ENCODE measurements at regions not wholly inside any gene's neighbourhood (a gene's known extent, or its start where the extent isn't known, plus 50 kb on each side); places are given as distances from the start of the nearest gene placed in this dataset.
A peak's percentile ranks its signal among the peaks of the same experiment; 100 is the strongest.

- Mint-ChIP-seq H3K9me3 (peaks cover 4 to 16% of the 10 kb centered on the region in 2 donors), H3K4me3 (no peak overlapping the region), H3K27me3 (no peaks in the 10 kb centered on the region), H3K27ac (no peak overlapping the region), H3K4me1 (no peaks in the 10 kb centered on the region)
- ATAC-seq (no peak), DNase-seq (no peak)
Observed at GRCh38 chr7:121810831-121811672, 61.9 kb upstream of the PTPRZ1 start.

GRCh38 chr7:121807078-121807477, 65.9 kb upstream of the PTPRZ1 start:
- H3K4me3 Mint-ChIP-seq = no peak overlapping the region
- no peaks in the 10 kb centered on the region for H3K4me1 Mint-ChIP-seq
- H3K9me3 Mint-ChIP-seq = peaks cover 4 to 16% of the 10 kb centered on the region in 2 donors
- DNase-seq = no peak
- ATAC-seq = no peak
- H3K27me3 Mint-ChIP-seq = no peaks in the 10 kb centered on the region
- H3K27ac Mint-ChIP-seq = no peak overlapping the region

GRCh38 chr7:121803039-121803438, 69.9 kb upstream of the PTPRZ1 start:
- no peak overlapping the region for H3K27ac Mint-ChIP-seq
- no peak overlapping the region for H3K4me3 Mint-ChIP-seq
- no peak for DNase-seq
- ATAC-seq = no peak
- peaks cover 4 to 13% of the 10 kb centered on the region in 2 donors for H3K9me3 Mint-ChIP-seq
- no peaks in the 10 kb centered on the region for H3K27me3 Mint-ChIP-seq
- no peaks in the 10 kb centered on the region for H3K4me1 Mint-ChIP-seq

GRCh38 chr7:121800916-121801675, 71.9 kb upstream of the PTPRZ1 start:
- H3K4me3 Mint-ChIP-seq = no peak overlapping the region
- DNase-seq (no peak), ATAC-seq (no peak)
- H3K27me3 Mint-ChIP-seq = no peaks in the 10 kb centered on the region
- no peak overlapping the region for H3K27ac Mint-ChIP-seq
- no peaks in the 10 kb centered on the region for H3K4me1 Mint-ChIP-seq
- H3K9me3 Mint-ChIP-seq = peaks cover 0 to 4% of the 10 kb centered on the region in 2 donors

- ATAC-seq = no peak
- no peaks in the 10 kb centered on the region for H3K27me3 Mint-ChIP-seq
- no peaks in the 10 kb centered on the region for H3K4me1 Mint-ChIP-seq
- H3K4me3 Mint-ChIP-seq = no peak overlapping the region
- H3K27ac Mint-ChIP-seq = no peak overlapping the region
- no peak for DNase-seq
- peaks cover 0 to 4% of the 10 kb centered on the region in 2 donors for H3K9me3 Mint-ChIP-seq
Observed at GRCh38 chr7:121798896-121799295, 74.1 kb upstream of the PTPRZ1 start.

- H3K4me1 Mint-ChIP-seq = no peaks in the 10 kb centered on the region
- peaks cover 0 to 4% of the 10 kb centered on the region in 2 donors for H3K9me3 Mint-ChIP-seq
- no peak overlapping the region for H3K27ac Mint-ChIP-seq
- no peaks in the 10 kb centered on the region for H3K27me3 Mint-ChIP-seq
- DNase-seq = no peak
- H3K4me3 Mint-ChIP-seq = no peak overlapping the region
- ATAC-seq = no peak
Observed at GRCh38 chr7:121798453-121798840, 74.5 kb upstream of the PTPRZ1 start.

- DNase-seq (no peak), ATAC-seq (no peak)
- Mint-ChIP-seq H3K9me3 (peaks cover 0 to 4% of the 10 kb centered on the region in 2 donors), H3K4me1 (no peaks in the 10 kb centered on the region), H3K4me3 (no peak overlapping the region), H3K27ac (no peak overlapping the region), H3K27me3 (no peaks in the 10 kb centered on the region)
Observed at GRCh38 chr7:121797657-121798452, 75.1 kb upstream of the PTPRZ1 start.

- Mint-ChIP-seq H3K27ac (no peak overlapping the region), H3K9me3 (peaks cover 0 to 5% of the 10 kb centered on the region in 2 donors), H3K27me3 (no peaks in the 10 kb centered on the region), H3K4me1 (no peaks in the 10 kb centered on the region), H3K4me3 (no peak overlapping the region)
- ATAC-seq (no peak), DNase-seq (no peak)
Observed at GRCh38 chr7:121796936-121797656, 75.9 kb upstream of the PTPRZ1 start.

- Mint-ChIP-seq H3K9me3 (peaks cover 0 to 11% of the 10 kb centered on the region in 2 donors), H3K4me3 (no peak overlapping the region), H3K4me1 (no peaks in the 10 kb centered on the region), H3K27ac (no peak overlapping the region), H3K27me3 (no peaks in the 10 kb centered on the region)
- DNase-seq (no peak), ATAC-seq (no peak)
Observed at GRCh38 chr7:121796381-121796780, 76.6 kb upstream of the PTPRZ1 start.

GRCh38 chr7:121795736-121796135, 77.2 kb upstream of the PTPRZ1 start:
- no peaks in the 10 kb centered on the region for H3K4me1 Mint-ChIP-seq

GRCh38 chr7:121793716-121794115, 79.2 kb upstream of the PTPRZ1 start:
- DNase-seq (no peak), ATAC-seq (no peak)
- Mint-ChIP-seq H3K27me3 (no peaks in the 10 kb centered on the region), H3K9me3 (peaks cover 0 to 13% of the 10 kb centered on the region in 2 donors), H3K4me3 (no peak overlapping the region), H3K27ac (no peak overlapping the region), H3K4me1 (no peaks in the 10 kb centered on the region)

More at GRCh38 chr7:121795736-121796135, 77.2 kb upstream of the PTPRZ1 start:
- no peak for DNase-seq
- peaks cover 0 to 11% of the 10 kb centered on the region in 2 donors for H3K9me3 Mint-ChIP-seq
- H3K27ac Mint-ChIP-seq = no peak overlapping the region
- ATAC-seq = no peak
- no peaks in the 10 kb centered on the region for H3K27me3 Mint-ChIP-seq
- no peak overlapping the region for H3K4me3 Mint-ChIP-seq

- Mint-ChIP-seq H3K4me1 (no peaks in the 10 kb centered on the region), H3K4me3 (no peak overlapping the region), H3K9me3 (peaks cover 0 to 4% of the 10 kb centered on the region in 2 donors), H3K27ac (peak overlapping the region in 1 of 2 donors; percentile 20), H3K27me3 (no peaks in the 10 kb centered on the region)
- ATAC-seq (no peak), DNase-seq (no peak)
Observed at GRCh38 chr7:121777672-121778071, 95.3 kb upstream of the PTPRZ1 start.

- Mint-ChIP-seq H3K4me1 (no peaks in the 10 kb centered on the region), H3K27me3 (no peaks in the 10 kb centered on the region), H3K27ac (no peak overlapping the region), H3K9me3 (peaks cover 0 to 4% of the 10 kb centered on the region in 2 donors), H3K4me3 (no peak overlapping the region)
- ATAC-seq (no peak), DNase-seq (no peak)
Observed at GRCh38 chr7:121774563-121774962, 98.4 kb upstream of the PTPRZ1 start.

- Mint-ChIP-seq H3K9me3 (no peaks in the 10 kb centered on the region), H3K27me3 (no peaks in the 10 kb centered on the region), H3K4me1 (no peaks in the 10 kb centered on the region), H3K4me3 (no peak overlapping the region), H3K27ac (no peak overlapping the region)
- DNase-seq = no peak
- ATAC-seq = no peak
Observed at GRCh38 chr7:121766676-121767075, 106.3 kb upstream of the PTPRZ1 start.

GRCh38 chr7:121761399-121761798, 111.6 kb upstream of the PTPRZ1 start:
- no peaks in the 10 kb centered on the region for H3K27me3 Mint-ChIP-seq
- no peak overlapping the region for H3K4me3 Mint-ChIP-seq
- DNase-seq (no peak), ATAC-seq (no peak)
- H3K4me1 Mint-ChIP-seq = no peaks in the 10 kb centered on the region
- no peak overlapping the region for H3K27ac Mint-ChIP-seq
- H3K9me3 Mint-ChIP-seq = no peaks in the 10 kb centered on the region
